ENCODE measurements at regions not wholly inside any gene's neighbourhood (a gene's known extent, or its start where the extent isn't known, plus 50 kb on each side); places are given as distances from the start of the nearest gene placed in this dataset.

DNA sequence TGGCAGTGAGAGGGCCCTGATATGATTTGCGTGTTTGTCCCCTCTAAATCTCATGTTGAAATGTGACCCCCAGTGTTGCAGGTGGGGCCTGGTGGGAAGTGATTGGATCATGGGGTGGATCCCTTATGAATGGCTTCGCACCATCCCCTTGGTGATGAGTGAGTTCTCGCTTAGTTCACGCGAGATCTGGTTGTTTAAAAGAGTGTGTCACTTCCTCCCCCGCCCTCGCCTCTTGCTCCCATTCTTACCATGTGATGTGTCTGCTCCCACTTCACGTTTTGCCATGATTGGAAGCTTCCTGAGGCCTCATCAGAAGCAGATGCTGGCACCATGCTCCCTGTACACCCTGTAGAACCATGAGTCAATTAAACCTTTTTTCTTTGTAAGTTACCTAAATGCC, 319.9 kb upstream of the ID2 start:
- no peak for TF ChIP-seq EP300 (IDR thresholded peaks at IDR 0.05; ENCODE audit: low read length)
- no peak for TF ChIP-seq KAT7 (CRISPR knock-in tag; IDR thresholded peaks at IDR 0.05; ENCODE audit: borderline replicate concordance)
- TF ChIP-seq, protein P1, sequence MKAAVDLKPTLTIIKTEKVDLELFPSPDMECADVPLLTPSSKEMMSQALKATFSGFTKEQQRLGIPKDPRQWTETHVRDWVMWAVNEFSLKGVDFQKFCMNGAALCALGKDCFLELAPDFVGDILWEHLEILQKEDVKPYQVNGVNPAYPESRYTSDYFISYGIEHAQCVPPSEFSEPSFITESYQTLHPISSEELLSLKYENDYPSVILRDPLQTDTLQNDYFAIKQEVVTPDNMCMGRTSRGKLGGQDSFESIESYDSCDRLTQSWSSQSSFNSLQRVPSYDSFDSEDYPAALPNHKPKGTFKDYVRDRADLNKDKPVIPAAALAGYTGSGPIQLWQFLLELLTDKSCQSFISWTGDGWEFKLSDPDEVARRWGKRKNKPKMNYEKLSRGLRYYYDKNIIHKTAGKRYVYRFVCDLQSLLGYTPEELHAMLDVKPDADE (conservative IDR thresholded peaks at IDR 0.05; ENCODE audit: control insufficient read depth, low read depth, low read length) = no peak
- TF ChIP-seq FOXK2 (conservative IDR thresholded peaks at IDR 0.05 in 1 of 2, IDR thresholded peaks at IDR 0.05 in 1 of 2; ENCODE audit: low read depth in 2 of 2) = no peak
- TF ChIP-seq YY1 (IDR thresholded peaks at IDR 0.05; ENCODE audit: borderline replicate concordance in 1 of 3, control insufficient read depth in 1 of 3, extremely low read depth in 1 of 3, insufficient read depth in 3 of 3, insufficient read length in 1 of 3, insufficient replicate concordance in 2 of 3, low read depth in 1 of 3, low read length in 2 of 3) = no peak
- TF ChIP-seq OTX1 (CRISPR knock-in tag; IDR thresholded peaks at IDR 0.05) = no peak
- TF ChIP-seq, protein P2, sequence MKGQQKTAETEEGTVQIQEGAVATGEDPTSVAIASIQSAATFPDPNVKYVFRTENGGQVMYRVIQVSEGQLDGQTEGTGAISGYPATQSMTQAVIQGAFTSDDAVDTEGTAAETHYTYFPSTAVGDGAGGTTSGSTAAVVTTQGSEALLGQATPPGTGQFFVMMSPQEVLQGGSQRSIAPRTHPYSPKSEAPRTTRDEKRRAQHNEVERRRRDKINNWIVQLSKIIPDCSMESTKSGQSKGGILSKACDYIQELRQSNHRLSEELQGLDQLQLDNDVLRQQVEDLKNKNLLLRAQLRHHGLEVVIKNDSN (CRISPR knock-in tag; IDR thresholded peaks at IDR 0.05) = no peak
- TF ChIP-seq TAF1 (IDR thresholded peaks at IDR 0.05; ENCODE audit: control insufficient read depth, extremely low read depth, insufficient read depth, low read length, severe bottlenecking) = no peak
- TF ChIP-seq, protein P3, sequence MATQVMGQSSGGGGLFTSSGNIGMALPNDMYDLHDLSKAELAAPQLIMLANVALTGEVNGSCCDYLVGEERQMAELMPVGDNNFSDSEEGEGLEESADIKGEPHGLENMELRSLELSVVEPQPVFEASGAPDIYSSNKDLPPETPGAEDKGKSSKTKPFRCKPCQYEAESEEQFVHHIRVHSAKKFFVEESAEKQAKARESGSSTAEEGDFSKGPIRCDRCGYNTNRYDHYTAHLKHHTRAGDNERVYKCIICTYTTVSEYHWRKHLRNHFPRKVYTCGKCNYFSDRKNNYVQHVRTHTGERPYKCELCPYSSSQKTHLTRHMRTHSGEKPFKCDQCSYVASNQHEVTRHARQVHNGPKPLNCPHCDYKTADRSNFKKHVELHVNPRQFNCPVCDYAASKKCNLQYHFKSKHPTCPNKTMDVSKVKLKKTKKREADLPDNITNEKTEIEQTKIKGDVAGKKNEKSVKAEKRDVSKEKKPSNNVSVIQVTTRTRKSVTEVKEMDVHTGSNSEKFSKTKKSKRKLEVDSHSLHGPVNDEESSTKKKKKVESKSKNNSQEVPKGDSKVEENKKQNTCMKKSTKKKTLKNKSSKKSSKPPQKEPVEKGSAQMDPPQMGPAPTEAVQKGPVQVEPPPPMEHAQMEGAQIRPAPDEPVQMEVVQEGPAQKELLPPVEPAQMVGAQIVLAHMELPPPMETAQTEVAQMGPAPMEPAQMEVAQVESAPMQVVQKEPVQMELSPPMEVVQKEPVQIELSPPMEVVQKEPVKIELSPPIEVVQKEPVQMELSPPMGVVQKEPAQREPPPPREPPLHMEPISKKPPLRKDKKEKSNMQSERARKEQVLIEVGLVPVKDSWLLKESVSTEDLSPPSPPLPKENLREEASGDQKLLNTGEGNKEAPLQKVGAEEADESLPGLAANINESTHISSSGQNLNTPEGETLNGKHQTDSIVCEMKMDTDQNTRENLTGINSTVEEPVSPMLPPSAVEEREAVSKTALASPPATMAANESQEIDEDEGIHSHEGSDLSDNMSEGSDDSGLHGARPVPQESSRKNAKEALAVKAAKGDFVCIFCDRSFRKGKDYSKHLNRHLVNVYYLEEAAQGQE (IDR thresholded peaks at IDR 0.05; ENCODE audit: borderline replicate concordance) = no peak
- TF ChIP-seq, protein P3 (CRISPR knock-in tag; IDR thresholded peaks at IDR 0.05; ENCODE audit: low read depth) = no peak
- no peak for TF ChIP-seq CBX5 (IDR thresholded peaks at IDR 0.05; ENCODE audit: borderline replicate concordance, low read depth)
- TF ChIP-seq SP2 (IDR thresholded peaks at IDR 0.05; ENCODE audit: extremely low read depth, low read depth, low read length, poor library complexity, severe bottlenecking) = no peak
- TF ChIP-seq POLR2AphosphoS5 (IDR thresholded peaks at IDR 0.05; ENCODE audit: control insufficient read depth, insufficient read depth, low read depth, low read length) = no peak
- TF ChIP-seq, protein P4, sequence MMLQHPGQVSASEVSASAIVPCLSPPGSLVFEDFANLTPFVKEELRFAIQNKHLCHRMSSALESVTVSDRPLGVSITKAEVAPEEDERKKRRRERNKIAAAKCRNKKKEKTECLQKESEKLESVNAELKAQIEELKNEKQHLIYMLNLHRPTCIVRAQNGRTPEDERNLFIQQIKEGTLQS (IDR thresholded peaks at IDR 0.05) = no peak
- TF ChIP-seq, protein P4 (CRISPR knock-in tag; conservative IDR thresholded peaks at IDR 0.05) = no peak
- TF ChIP-seq, protein P5, sequence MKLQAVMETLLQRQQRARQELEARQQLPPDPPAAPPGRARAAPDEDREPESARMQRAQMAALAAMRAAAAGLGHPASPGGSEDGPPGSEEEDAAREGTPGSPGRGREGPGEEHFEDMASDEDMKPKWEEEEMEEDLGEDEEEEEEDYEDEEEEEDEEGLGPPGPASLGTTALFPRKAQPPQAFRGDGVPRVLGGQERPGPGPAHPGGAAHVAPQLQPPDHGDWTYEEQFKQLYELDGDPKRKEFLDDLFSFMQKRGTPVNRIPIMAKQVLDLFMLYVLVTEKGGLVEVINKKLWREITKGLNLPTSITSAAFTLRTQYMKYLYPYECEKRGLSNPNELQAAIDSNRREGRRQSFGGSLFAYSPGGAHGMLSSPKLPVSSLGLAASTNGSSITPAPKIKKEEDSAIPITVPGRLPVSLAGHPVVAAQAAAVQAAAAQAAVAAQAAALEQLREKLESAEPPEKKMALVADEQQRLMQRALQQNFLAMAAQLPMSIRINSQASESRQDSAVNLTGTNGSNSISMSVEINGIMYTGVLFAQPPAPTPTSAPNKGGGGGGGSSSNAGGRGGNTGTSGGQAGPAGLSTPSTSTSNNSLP (IDR thresholded peaks at IDR 0.05; ENCODE audit: borderline replicate concordance, low read depth, low read length) = no peak

All from K562 (cell line).